GM04503 (cell line): ENCODE measurements at regions not wholly inside any gene's neighbourhood (a gene's known extent, or its start where the extent isn't known, plus 50 kb on each side); places are given as distances from the start of the nearest gene placed in this dataset.
"Not testable (repeated sequence)": the region's sequence is repeated elsewhere in the genome, so short reads cannot be mapped to it uniquely, and the experiment has no call there.

Experiments used
- DNase-seq: peaks from one replicate; pipeline ENCODE4 v3.0.0-alpha.2; 2012; ENCODE audit warnings: low read depth

- DNase-seq = no peak
These were observed 278.8 kb downstream of the AMY1C start for GRCh38 chr1:104028416-104029035.

GRCh38 chr1:104029456-104029970 lies 279.8 kb downstream of the AMY1C start:
- no peak for DNase-seq

- no peak for DNase-seq
These were observed 307.1 kb downstream of the AMY1C start for GRCh38 chr1:104056786-104057185.

GRCh38 chr1:104057219-104057898 lies 307.7 kb downstream of the AMY1C start:
- not testable (repeated sequence) for DNase-seq

- DNase-seq = not testable (repeated sequence)
These were observed 311.9 kb downstream of the AMY1C start for GRCh38 chr1:104061637-104062036.

GRCh38 chr1:104064399-104064798 lies 314.7 kb downstream of the AMY1C start:
- no peak for DNase-seq

GRCh38 chr1:104072915-104073371 lies 323.2 kb downstream of the AMY1C start:
- no peak for DNase-seq

GRCh38 chr1:104073463-104073902 lies 323.8 kb downstream of the AMY1C start:
- DNase-seq = no peak

- no peak for DNase-seq
These were observed 332.5 kb downstream of the AMY1C start for GRCh38 chr1:104082221-104082620.

GRCh38 chr1:104084380-104084779 lies 334.7 kb downstream of the AMY1C start:
- DNase-seq = no peak

- DNase-seq = no peak
These were observed 343.0 kb downstream of the AMY1C start for GRCh38 chr1:104092698-104093097.

GRCh38 chr1:104098837-104099236 lies 349.1 kb downstream of the AMY1C start:
- DNase-seq = no peak

GRCh38 chr1:104100115-104100514 lies 350.4 kb downstream of the AMY1C start:
- DNase-seq = no peak

GRCh38 chr1:104105465-104105864 lies 355.8 kb downstream of the AMY1C start:
- no peak for DNase-seq

- DNase-seq = no peak
These were observed 370.8 kb downstream of the AMY1C start for GRCh38 chr1:104120525-104120924.

- DNase-seq = no peak
These were observed 371.6 kb downstream of the AMY1C start for GRCh38 chr1:104121271-104121670.

GRCh38 chr1:104125266-104125665 lies 375.6 kb downstream of the AMY1C start:
- DNase-seq = no peak

- DNase-seq = no peak
These were observed 376.3 kb downstream of the AMY1C start for GRCh38 chr1:104125970-104126369.

GRCh38 chr1:104132382-104132973 lies 382.8 kb downstream of the AMY1C start:
- no peak for DNase-seq

GRCh38 chr1:104135036-104135435 lies 385.3 kb downstream of the AMY1C start:
- DNase-seq = not testable (repeated sequence)

- DNase-seq = no peak
These were observed 386.9 kb downstream of the AMY1C start for GRCh38 chr1:104136621-104137020.

- no peak for DNase-seq
These were observed 407.0 kb downstream of the AMY1C start for GRCh38 chr1:104156738-104157137.

GRCh38 chr1:104163912-104164476 lies 414.3 kb downstream of the AMY1C start:
- no peak for DNase-seq
